H1 (cell line): ENCODE measurements at regions not wholly inside any gene's neighbourhood (a gene's known extent, or its start where the extent isn't known, plus 50 kb on each side); places are given as distances from the start of the nearest gene placed in this dataset.
"Not testable (repeated sequence)": the region's sequence is repeated elsewhere in the genome, so short reads cannot be mapped to it uniquely, and the experiment has no call there.

ENCODE experiments used
- CTCF ChIA-PET: fragments of 300-600 bp; sonication (Branson Sonifier 250); formaldehyde crosslinking; loops from one replicate; lab custom pipeline; 2021; ENCODE audit not compliant: partially characterized antibody; lab: Charles Lee
- POLR2A ChIA-PET: fragments of 300-600 bp; sonication (Branson Sonifier 250); formaldehyde crosslinking; loops from one replicate; lab custom pipeline; 2021; ENCODE audit warnings: inconsistent platforms; ENCODE audit not compliant: partially characterized antibody; lab: Charles Lee
- DNase-seq, 2 experiments: peaks; one replicate each; pipeline versions ENCODE4 v3.0.0 to v3.0.0-alpha.2; 2010 to 2022; ENCODE audit warnings: low spot score in 2 of 2, low read depth in 1 of 2, mixed read lengths in 1 of 2
- FAIRE-seq: peaks from 2 replicates; lab custom pipeline; 2011; peaks lifted over from hg19 to GRCh38; lab: Jason Lieb, UNC
- H2AFZ ChIP-seq: 2 replicates; pipeline ENCODE4 v1.8.1; 2012; ENCODE audit warnings: low read length, inconsistent platforms
- H2AK5ac ChIP-seq: 2 replicates; pipeline ENCODE4 v1.6.1; 2013; ENCODE audit warnings: low read depth, low read length
- H2BK120ac ChIP-seq: replicated peaks from 2 replicates; pipeline ENCODE3; 2013; ENCODE audit warnings: low read depth, low read length, inconsistent platforms
- H2BK12ac ChIP-seq: 2 replicates; pipeline ENCODE4 v1.6.1; 2013; ENCODE audit warnings: low read depth, low read length
- H2BK15ac ChIP-seq: 2 replicates; pipeline ENCODE4 v1.6.1; 2013; ENCODE audit warnings: low read length
- H2BK20ac ChIP-seq: 2 replicates; pipeline ENCODE4 v1.6.1; 2013; ENCODE audit warnings: low read length
- H2BK5ac ChIP-seq: 2 replicates; pipeline ENCODE4 v1.6.1; 2013; ENCODE audit warnings: low read depth, low read length
- H3K14ac ChIP-seq: 2 replicates; pipeline ENCODE4 v1.6.1; 2013; ENCODE audit warnings: inconsistent platforms; ENCODE audit not compliant: insufficient read length
- H3K18ac ChIP-seq: 2 replicates; pipeline ENCODE4 v1.6.1; 2013; ENCODE audit warnings: low read length; ENCODE audit errors: extremely low read depth
- H3K23ac ChIP-seq: 2 replicates; pipeline ENCODE4 v1.6.1; 2013; ENCODE audit warnings: inconsistent platforms; ENCODE audit not compliant: insufficient read length
- H3K23me2 ChIP-seq: 2 replicates; pipeline ENCODE4 v1.6.1; 2013; ENCODE audit warnings: low read depth, low read length
- H3K27ac ChIP-seq: 2 replicates; pipeline ENCODE4 v1.6.1; 2011; ENCODE audit warnings: low read depth, low read length, inconsistent platforms
- H3K27me3 ChIP-seq, 4 experiments: replicated peaks in 1 of 4; 1 replicate in 1 of 4; 2 replicates in 3 of 4; pipeline versions ENCODE4 v1.6.1 to v1.8.1; 2011 to 2013; ENCODE audit warnings: low read length in 3 of 4, mild to moderate bottlenecking in 3 of 4, inconsistent platforms in 2 of 4, mixed read lengths in 2 of 4, moderate library complexity in 1 of 4; ENCODE audit not compliant: control insufficient read depth in 3 of 4, insufficient read depth in 3 of 4; ENCODE audit errors: extremely low read depth in 1 of 4
- H3K36me3 ChIP-seq, 4 experiments: 2 replicates each; pipeline versions ENCODE4 v1.6.1 to v1.8.1; 2011 to 2013; ENCODE audit warnings: mild to moderate bottlenecking in 4 of 4, low read length in 3 of 4, moderate library complexity in 2 of 4, control low read depth in 1 of 4, inconsistent platforms in 1 of 4; ENCODE audit not compliant: insufficient read depth in 4 of 4, control insufficient read depth in 2 of 4
- H3K4ac ChIP-seq: replicated peaks from 2 replicates; pipeline ENCODE3; 2013; ENCODE audit warnings: low read length, low read depth, mixed read lengths, inconsistent platforms; ENCODE audit not compliant: insufficient read length
- H3K4me1 ChIP-seq, 4 experiments: replicated peaks in 1 of 4; 1 replicate in 1 of 4; 2 replicates in 3 of 4; pipeline versions ENCODE4 v1.6.1 to v1.8.1; 2011 to 2013; ENCODE audit warnings: low read length in 3 of 4, inconsistent platforms in 2 of 4, mixed read lengths in 1 of 4; ENCODE audit not compliant: insufficient read depth in 4 of 4, control insufficient read depth in 3 of 4
- H3K4me2 ChIP-seq, 2 experiments: 2 replicates each; pipeline versions ENCODE4 v1.6.1 to v1.8.1; 2011 to 2013; ENCODE audit warnings: low read depth in 2 of 2, low read length in 2 of 2, control low read depth in 1 of 2, inconsistent platforms in 1 of 2, mild to moderate bottlenecking in 1 of 2; ENCODE audit not compliant: insufficient read depth in 1 of 2
- H3K4me3 ChIP-seq, 4 experiments: fragments of 200-600, 300-600 bp in 1 of 4; sonication (generic), shearing (Covaris generic), sonication (Bioruptor Twin) in 1 of 4; 2 replicates each; pipeline versions ENCODE4 v1.5.1 to v1.8.1; 2011 to 2016; ENCODE audit warnings: low read length in 4 of 4, low read depth in 3 of 4, control low read depth in 2 of 4, inconsistent platforms in 2 of 4, mild to moderate bottlenecking in 2 of 4, mixed read lengths in 1 of 4, moderate library complexity in 1 of 4; ENCODE audit not compliant: insufficient read depth in 2 of 4; ENCODE audit errors: extremely low read depth in 1 of 4
- H3K56ac ChIP-seq: replicated peaks from 2 replicates; pipeline ENCODE3; 2013; ENCODE audit warnings: low read depth, mild to moderate bottlenecking, mixed read lengths, low read length, inconsistent platforms; ENCODE audit not compliant: insufficient read length
- H3K79me1 ChIP-seq: 2 replicates; pipeline ENCODE4 v1.6.1; 2013; ENCODE audit warnings: low read depth, low read length, control low read depth
- H3K79me2 ChIP-seq, 2 experiments: 2 replicates each; pipeline versions ENCODE4 v1.6.1 to v1.8.1; 2012 to 2013; ENCODE audit warnings: low read length in 2 of 2, mild to moderate bottlenecking in 2 of 2, inconsistent platforms in 1 of 2; ENCODE audit not compliant: insufficient read depth in 2 of 2, control insufficient read depth in 1 of 2
- H3K9ac ChIP-seq, 4 experiments: replicated peaks in 1 of 4; 1 replicate in 1 of 4; 2 replicates in 3 of 4; pipeline versions ENCODE4 v1.6.1 to v1.8.1; 2011 to 2013; ENCODE audit warnings: low read depth in 3 of 4, low read length in 3 of 4, control low read depth in 2 of 4, mild to moderate bottlenecking in 2 of 4, moderate library complexity in 2 of 4, inconsistent platforms in 1 of 4; ENCODE audit errors: extremely low read depth in 1 of 4
- H3K9me3 ChIP-seq, 2 experiments: 2 replicates each; pipeline versions ENCODE4 v1.6.1 to v1.8.1; 2012 to 2013; ENCODE audit warnings: mild to moderate bottlenecking in 2 of 2, moderate library complexity in 2 of 2, control low read depth in 1 of 2, inconsistent platforms in 1 of 2, low read depth in 1 of 2, low read length in 1 of 2, mixed read lengths in 1 of 2; ENCODE audit not compliant: insufficient read depth in 2 of 2
- H4K20me1 ChIP-seq, 2 experiments: replicated peaks in 1 of 2; 2 replicates each; pipeline versions ENCODE3 to v1.8.1; 2011 to 2013; ENCODE audit warnings: inconsistent platforms in 2 of 2, low read length in 2 of 2, mild to moderate bottlenecking in 1 of 2; ENCODE audit not compliant: insufficient read depth in 2 of 2, control insufficient read depth in 1 of 2
- H4K5ac ChIP-seq: 2 replicates; pipeline ENCODE4 v1.6.1; 2013; ENCODE audit warnings: low read length, low read depth, mixed read lengths, inconsistent platforms; ENCODE audit not compliant: insufficient read length
- H4K8ac ChIP-seq: 2 replicates; pipeline ENCODE4 v1.8.0; 2013; ENCODE audit warnings: mild to moderate bottlenecking, moderate library complexity, low read length, inconsistent platforms; ENCODE audit not compliant: insufficient read depth; ENCODE audit errors: extremely low read depth
- H4K91ac ChIP-seq: replicated peaks from 2 replicates; pipeline ENCODE3; 2013; ENCODE audit warnings: low read length, mixed read lengths, inconsistent platforms; ENCODE audit not compliant: insufficient read length
- WGBS, 2 experiments: shearing (Covaris generic) in 1 of 2; methylation state at CpG; one replicate each; pipeline versions ENCODE4 v1.1.6 to v1.1.7; 2013 to 2015; ENCODE audit warnings: low lambda C conversion rate in 2 of 2, mixed read lengths in 2 of 2, inconsistent platforms in 1 of 2, low coverage in 1 of 2, missing lambda C conversion rate in 1 of 2; ENCODE audit not compliant: insufficient replicate concordance in 2 of 2, insufficient coverage in 1 of 2, insufficient read length in 1 of 2; ENCODE audit errors: extremely low coverage in 1 of 2, missing lambda C conversion rate in 1 of 2; 5-methylcytosine and 5-hydroxymethylcytosine counted together

GRCh38 chr13:78518482-78518881, 84.9 kb downstream of the POU4F1 start:
- H3K36me3 ChIP-seq, H3K4me3 ChIP-seq, H3K27ac ChIP-seq, H3K4me2 ChIP-seq, H3K79me2 ChIP-seq, H2BK120ac ChIP-seq, DNase-seq, H3K18ac ChIP-seq, H4K5ac ChIP-seq, H4K91ac ChIP-seq, H3K14ac ChIP-seq, H4K8ac ChIP-seq, H2BK20ac ChIP-seq, H3K4ac ChIP-seq, H3K23ac ChIP-seq, H2AK5ac ChIP-seq, H2AFZ ChIP-seq, H3K56ac ChIP-seq, H3K79me1 ChIP-seq, H3K4me1 ChIP-seq, H3K27me3 ChIP-seq, H2BK5ac ChIP-seq, H2BK12ac ChIP-seq, FAIRE-seq, H2BK15ac ChIP-seq, POLR2A ChIA-PET, H3K9ac ChIP-seq, H3K23me2 ChIP-seq, CTCF ChIA-PET, H3K9me3 ChIP-seq, H4K20me1 ChIP-seq: not testable (repeated sequence)
- 98% methylated on average over 4 of the region's 7 CpGs; no CpG with 5 or more reads in 1 of the 2 experiments for WGBS, 2 experiments
